ENCODE measurements at regions not wholly inside any gene's neighbourhood (a gene's known extent, or its start where the extent isn't known, plus 50 kb on each side); places are given as distances from the start of the nearest gene placed in this dataset.

- CTCF ChIA-PET, result no interaction called here
- H3K9ac ChIP-seq (replicated peaks; ENCODE audit: extremely low read depth, insufficient read depth, low read length), result no peak overlapping the region
- H3K4me3 ChIP-seq (replicated peaks in 1 of 3; ENCODE audit: insufficient read depth in 1 of 3, low read depth in 1 of 3, low read length in 3 of 3), result no peak overlapping the region
- no peak for DNase-seq (ENCODE audit: low read depth, low spot score)
- H3K4me1 ChIP-seq (ENCODE audit: control insufficient read depth, extremely low read depth, insufficient read depth, low read length), result no peaks in the 10 kb centered on the region
- no peak for TF ChIP-seq FOS (IDR thresholded peaks at IDR 0.05; ENCODE audit: borderline replicate concordance, insufficient read depth, low read length)
- TF ChIP-seq GATA2 (IDR thresholded peaks at IDR 0.05; ENCODE audit: insufficient read depth, insufficient read length, low read depth, low read length), result no peak
- no peak for TF ChIP-seq EZH2 (IDR thresholded peaks at IDR 0.05; ENCODE audit: borderline replicate concordance, low read depth, low read length, severe bottlenecking)
- no peak for TF ChIP-seq POLR2AphosphoS5 (IDR thresholded peaks at IDR 0.05; ENCODE audit: insufficient read depth, low read depth, low read length)
- TF ChIP-seq CTCF (IDR thresholded peaks at IDR 0.05; ENCODE audit: extremely low read depth in 1 of 2, insufficient read depth in 1 of 2, low read depth in 1 of 2, low read length in 2 of 2), result no peak
- TF ChIP-seq POLR2A (IDR thresholded peaks at IDR 0.05; ENCODE audit: low read depth, low read length), result no peak
- no peak for TF ChIP-seq JUN (IDR thresholded peaks at IDR 0.05; ENCODE audit: borderline replicate concordance, insufficient read depth, insufficient read length, low read depth)
- no peak for TF ChIP-seq MYC (IDR thresholded peaks at IDR 0.05; ENCODE audit: low read depth, low read length)
- TF ChIP-seq MAX (IDR thresholded peaks at IDR 0.05; ENCODE audit: insufficient read depth, insufficient read length), result no peak
- no peak overlapping the region for H3K27ac ChIP-seq (ENCODE audit: insufficient read depth, low read depth, low read length)
- no peak for FAIRE-seq
- no peak overlapping the region for H3K4me2 ChIP-seq (ENCODE audit: insufficient read depth, low read length)
- dilution Hi-C loops (cut with MboI; ENCODE audit: extremely low pct_ligation_motif_present, low sequenced_read_pairs) (no loop called here), intact Hi-C loops (cut with micrococcal nuclease) (no loop called here)
- POLR2A ChIA-PET, result no interaction called here
- H2AFZ ChIP-seq (ENCODE audit: low read depth, low read length), result no peak overlapping the region
- no TSS peak for BruUV-seq (replicated peaks)
- peaks cover 8% of the 10 kb centered on the region for H3K9me3 ChIP-seq (replicated peaks; ENCODE audit: control insufficient read depth, insufficient read depth, low read length)
- no peaks in the 10 kb centered on the region for H3K27me3 ChIP-seq (ENCODE audit: control insufficient read depth in 2 of 2, insufficient read depth in 2 of 2, low read length in 2 of 2)
- H3K79me2 ChIP-seq (ENCODE audit: control insufficient read depth, insufficient read depth, low read length), result no peaks in the 10 kb centered on the region
- no peaks in the 10 kb centered on the region for H4K20me1 ChIP-seq (replicated peaks; ENCODE audit: control insufficient read depth, extremely low read depth, insufficient read depth, low read length)
- H3K36me3 ChIP-seq (ENCODE audit: control insufficient read depth in 2 of 2, extremely low read depth in 1 of 2, insufficient read depth in 2 of 2, low read length in 2 of 2), result no peaks in the 10 kb centered on the region
- no peaks in the 10 kb centered on the region for H3K9me1 ChIP-seq (replicated peaks; ENCODE audit: control insufficient read depth, extremely low read depth, insufficient read depth, low read length)
Measured at GRCh38 chr10:131726076-131726880, 174.5 kb upstream of the PPP2R2D start.
